ENCODE measurements at regions not wholly inside any gene's neighbourhood (a gene's known extent, or its start where the extent isn't known, plus 50 kb on each side); places are given as distances from the start of the nearest gene placed in this dataset.
"Not testable (repeated sequence)": the region's sequence is repeated elsewhere in the genome, so short reads cannot be mapped to it uniquely, and the experiment has no call there.

DNA sequence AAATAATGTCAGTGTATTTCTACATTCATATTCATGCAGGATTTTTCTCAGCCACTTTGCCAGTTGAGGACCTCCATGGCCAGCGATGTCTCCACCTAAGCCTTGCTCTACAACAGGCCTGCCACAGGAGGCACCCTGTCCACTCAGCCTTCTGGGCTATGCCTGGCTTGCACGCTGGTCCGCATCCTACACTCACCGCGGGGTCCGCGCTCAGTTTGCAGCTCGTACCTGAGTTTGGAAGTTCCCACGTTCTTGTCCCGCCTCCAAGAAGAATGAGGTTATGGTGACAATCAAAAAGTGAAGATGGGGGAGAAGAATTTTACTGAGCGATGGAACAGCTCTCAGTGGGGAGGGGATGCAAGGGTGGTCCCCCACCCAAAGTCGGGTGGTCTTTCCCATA, 93.6 kb upstream of the GRIK1 start:
- Histone ChIP-seq H3K27me3 (ENCODE audit: control insufficient read depth, insufficient read depth, low read length) (no peaks in the 10 kb centered on the region), H3K36me3 (ENCODE audit: control insufficient read depth, insufficient read depth, low read length) (no peaks in the 10 kb centered on the region), H3K4me3 (ENCODE audit: low read depth, low read length) (no peak overlapping the region)
- TF ChIP-seq, protein P1, sequence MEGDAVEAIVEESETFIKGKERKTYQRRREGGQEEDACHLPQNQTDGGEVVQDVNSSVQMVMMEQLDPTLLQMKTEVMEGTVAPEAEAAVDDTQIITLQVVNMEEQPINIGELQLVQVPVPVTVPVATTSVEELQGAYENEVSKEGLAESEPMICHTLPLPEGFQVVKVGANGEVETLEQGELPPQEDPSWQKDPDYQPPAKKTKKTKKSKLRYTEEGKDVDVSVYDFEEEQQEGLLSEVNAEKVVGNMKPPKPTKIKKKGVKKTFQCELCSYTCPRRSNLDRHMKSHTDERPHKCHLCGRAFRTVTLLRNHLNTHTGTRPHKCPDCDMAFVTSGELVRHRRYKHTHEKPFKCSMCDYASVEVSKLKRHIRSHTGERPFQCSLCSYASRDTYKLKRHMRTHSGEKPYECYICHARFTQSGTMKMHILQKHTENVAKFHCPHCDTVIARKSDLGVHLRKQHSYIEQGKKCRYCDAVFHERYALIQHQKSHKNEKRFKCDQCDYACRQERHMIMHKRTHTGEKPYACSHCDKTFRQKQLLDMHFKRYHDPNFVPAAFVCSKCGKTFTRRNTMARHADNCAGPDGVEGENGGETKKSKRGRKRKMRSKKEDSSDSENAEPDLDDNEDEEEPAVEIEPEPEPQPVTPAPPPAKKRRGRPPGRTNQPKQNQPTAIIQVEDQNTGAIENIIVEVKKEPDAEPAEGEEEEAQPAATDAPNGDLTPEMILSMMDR (IDR thresholded peaks at IDR 0.05; ENCODE audit: insufficient read depth, low read length, severe bottlenecking) = no peak
- FAIRE-seq = no peak
- no peak for DNase-seq (ENCODE audit: low read depth)

DNA sequence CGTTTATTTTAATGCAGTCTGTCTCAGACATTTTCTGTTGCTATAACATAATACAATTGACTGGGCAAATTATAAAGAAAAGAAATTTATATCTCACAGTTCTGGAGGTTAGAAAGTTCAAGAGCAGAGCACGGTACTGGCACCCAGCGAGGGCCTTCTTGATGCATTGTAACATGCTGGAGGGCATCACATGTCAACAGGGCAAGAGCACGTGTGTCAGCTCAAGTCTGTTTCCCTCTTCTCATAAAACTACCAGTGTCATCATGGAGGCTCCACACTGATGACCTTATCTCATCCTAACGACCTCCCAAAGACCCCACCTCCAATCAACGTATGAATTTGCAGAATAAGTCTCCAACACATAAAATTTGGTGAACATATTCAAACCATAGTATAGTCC, 90.6 kb upstream of the GRIK1 start:
- no peaks in the 10 kb centered on the region for H3K36me3 ChIP-seq (ENCODE audit: control insufficient read depth, insufficient read depth, low read length)
- no peak overlapping the region for H3K4me3 ChIP-seq (ENCODE audit: low read depth, low read length)
- H3K27me3 ChIP-seq (ENCODE audit: control insufficient read depth, insufficient read depth, low read length) = no peaks in the 10 kb centered on the region
- TF ChIP-seq, protein P1 (IDR thresholded peaks at IDR 0.05; ENCODE audit: insufficient read depth, low read length, severe bottlenecking) = no peak
- DNase-seq (ENCODE audit: low read depth) = no peak
- FAIRE-seq = no peak

DNA sequence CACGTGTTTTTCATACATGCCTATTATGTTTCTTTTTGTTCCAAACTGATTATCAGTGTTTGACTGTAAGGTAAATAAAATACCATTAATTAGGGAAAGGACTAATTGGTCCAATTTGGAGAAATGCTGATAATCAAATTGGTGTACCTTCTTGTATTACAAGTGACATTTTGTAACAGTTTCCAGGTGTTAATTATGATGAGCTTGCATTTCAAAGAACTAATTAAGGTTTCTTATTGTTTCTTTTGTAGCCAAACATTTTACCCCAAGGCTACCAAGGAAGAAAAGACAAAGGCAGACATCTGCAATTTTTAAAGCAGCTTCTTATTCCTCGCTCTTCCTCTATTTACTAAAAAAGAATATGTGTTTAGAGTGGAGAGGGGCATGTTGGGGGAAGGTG, 88.7 kb upstream of the GRIK1 start:
- Histone ChIP-seq H3K36me3 (ENCODE audit: control insufficient read depth, insufficient read depth, low read length) (no peaks in the 10 kb centered on the region), H3K27me3 (ENCODE audit: control insufficient read depth, insufficient read depth, low read length) (no peaks in the 10 kb centered on the region), H3K4me3 (ENCODE audit: low read depth, low read length) (no peak overlapping the region)
- no peak for FAIRE-seq
- TF ChIP-seq, protein P1 (IDR thresholded peaks at IDR 0.05; ENCODE audit: insufficient read depth, low read length, severe bottlenecking) = no peak
- DNase-seq (ENCODE audit: low read depth) = no peak

DNA sequence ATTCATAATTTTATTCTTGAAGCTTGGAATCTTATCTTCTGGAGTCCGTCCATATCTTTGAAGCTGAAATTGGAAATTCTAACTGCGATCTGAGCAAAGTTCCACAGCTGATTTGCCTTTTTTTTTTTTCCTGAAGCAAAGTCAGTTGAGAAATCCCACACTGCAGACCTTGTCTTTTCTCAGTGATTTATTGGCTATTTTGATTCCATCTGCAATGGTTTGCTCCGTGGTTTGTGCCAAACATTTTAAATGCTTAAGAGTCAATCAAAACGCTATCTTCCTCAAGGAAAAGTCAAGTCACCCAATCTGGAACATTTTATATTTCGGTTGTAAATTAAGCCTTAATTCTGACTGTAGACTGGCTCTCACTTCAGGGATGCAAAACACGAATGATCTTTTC, 88.2 kb upstream of the GRIK1 start:
- Histone ChIP-seq H3K4me3 (ENCODE audit: low read depth, low read length) (no peak overlapping the region), H3K27me3 (ENCODE audit: control insufficient read depth, insufficient read depth, low read length) (no peaks in the 10 kb centered on the region), H3K36me3 (ENCODE audit: control insufficient read depth, insufficient read depth, low read length) (no peaks in the 10 kb centered on the region)
- FAIRE-seq = no peak
- TF ChIP-seq, protein P1 (IDR thresholded peaks at IDR 0.05; ENCODE audit: insufficient read depth, low read length, severe bottlenecking) = no peak
- no peak for DNase-seq (ENCODE audit: low read depth)

DNA sequence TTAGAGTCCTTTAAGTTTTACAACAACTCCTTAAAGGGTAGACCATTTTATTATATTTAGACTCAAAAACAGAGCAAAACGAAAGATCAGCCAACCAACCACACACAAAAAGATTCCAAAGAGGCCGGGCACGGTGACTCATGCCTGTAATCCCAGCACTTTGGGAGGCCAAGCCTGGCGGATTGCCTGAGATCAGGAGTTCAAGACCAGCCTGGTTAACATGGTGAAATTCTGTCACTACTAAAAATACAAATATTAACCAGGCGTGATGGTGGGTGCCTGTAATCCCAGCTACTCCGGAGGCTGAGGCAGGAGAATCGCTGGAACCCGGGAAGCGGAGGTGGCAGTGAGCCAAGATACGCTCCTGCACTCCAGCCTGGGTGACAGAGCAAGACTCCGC, 83.3 kb upstream of the GRIK1 start:
- not testable (repeated sequence) for H3K36me3 ChIP-seq (ENCODE audit: control insufficient read depth, insufficient read depth, low read length); H3K4me3 ChIP-seq (ENCODE audit: low read depth, low read length); DNase-seq (ENCODE audit: low read depth); H3K27me3 ChIP-seq (ENCODE audit: control insufficient read depth, insufficient read depth, low read length); FAIRE-seq

DNA sequence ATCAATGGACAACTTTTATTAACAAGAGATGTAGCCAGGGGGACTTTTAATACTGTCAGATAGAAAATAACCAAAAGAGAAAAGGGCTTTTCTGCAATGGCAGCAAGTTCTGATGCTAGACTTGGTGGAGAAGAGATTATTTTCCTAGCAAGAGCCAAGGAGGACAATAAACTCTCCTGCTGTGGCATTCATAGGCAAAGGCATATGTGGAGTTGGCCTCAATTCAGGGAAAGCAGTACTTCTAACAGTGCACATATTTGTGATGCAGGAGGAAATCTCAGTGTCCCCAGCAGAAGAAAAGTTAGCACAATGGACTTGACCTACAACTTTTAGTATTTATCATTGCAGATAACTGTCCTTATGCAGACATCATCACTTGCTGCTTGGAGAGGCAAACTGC, 75.1 kb upstream of the GRIK1 start:
- H3K27me3 ChIP-seq (ENCODE audit: control insufficient read depth, insufficient read depth, low read length) = no peaks in the 10 kb centered on the region
- FAIRE-seq = no peak
- no peaks in the 10 kb centered on the region for H3K36me3 ChIP-seq (ENCODE audit: control insufficient read depth, insufficient read depth, low read length)
- DNase-seq (ENCODE audit: low read depth) = no peak
- no peak overlapping the region for H3K4me3 ChIP-seq (ENCODE audit: low read depth, low read length)
- TF ChIP-seq, protein P1 (IDR thresholded peaks at IDR 0.05; ENCODE audit: insufficient read depth, low read length, severe bottlenecking) = no peak
